Heart right ventricle (tissue), 16 donors: ENCODE measurements at regions not wholly inside any gene's neighbourhood (a gene's known extent, or its start where the extent isn't known, plus 50 kb on each side); places are given as distances from the start of the nearest gene placed in this dataset.

ENCODE experiments used
- ATAC-seq, 8 donors: fragments of 200-7000 bp; cut with Tn5 transposase; one replicate each; pipeline ENCODE4 v1.9.1; 2020; ENCODE audit warnings: mild to moderate bottlenecking in 8 of 8, moderate library complexity in 8 of 8, moderate number of reproducible peaks in 1 of 8
- DNase-seq, 2 donors: peaks; one replicate each; pipeline ENCODE4 v3.0.0-alpha.2; 2020
- H3K27ac ChIP-seq, 10 donors: fragments of 200-600 bp; sonication (generic) in 2 of 10; one replicate each; pipeline versions ENCODE4 v1.5.0 to v1.8.0; 2020 to 2022; ENCODE audit warnings: mild to moderate bottlenecking in 3 of 10
- H3K27me3 ChIP-seq, 7 donors: fragments of 200-600 bp; one replicate each; pipeline ENCODE4 v1.8.0; 2021 to 2022; ENCODE audit warnings: mild to moderate bottlenecking in 2 of 7
- H3K36me3 ChIP-seq, 9 donors: fragments of 200-600 bp; sonication (generic) in 1 of 9; one replicate each; pipeline versions ENCODE4 v1.5.0 to v1.8.0; 2020 to 2022; ENCODE audit warnings: mild to moderate bottlenecking in 2 of 9
- H3K4me1 ChIP-seq, 9 donors: fragments of 200-600 bp; sonication (generic) in 1 of 9; one replicate each; pipeline versions ENCODE4 v1.5.0 to v1.8.0; 2020 to 2022; ENCODE audit warnings: mild to moderate bottlenecking in 4 of 9
- H3K4me3 ChIP-seq, 10 donors: fragments of 200-600 bp; sonication (generic) in 2 of 10; one replicate each; pipeline versions ENCODE4 v1.5.0 to v1.8.0; 2020 to 2022; ENCODE audit warnings: mild to moderate bottlenecking in 7 of 10, moderate library complexity in 2 of 10
- H3K9me3 ChIP-seq, 11 donors: fragments of 200-600 bp in 10 of 11; sonication (generic) in 2 of 11; one replicate each; pipeline versions ENCODE4 v1.5.0 to v1.8.0; 2013 to 2022; ENCODE audit warnings: mild to moderate bottlenecking in 2 of 11, control low read depth in 1 of 11, moderate library complexity in 1 of 11
- CTCF ChIP-seq, 9 donors: fragments of 200-600 bp; sonication (generic) in 2 of 9; IDR thresholded peaks; one replicate each; pipeline versions ENCODE4 v1.5.0 to v1.8.0; 2021 to 2022; ENCODE audit warnings: antibody characterized with exemption in 9 of 9, mild to moderate bottlenecking in 5 of 9, moderate library complexity in 1 of 9
- WGBS, 2 donors: extraction: QIAGEN DNeasy Blood & Tissue Kit; methylation state at CpG; one replicate each; pipeline ENCODE4 v1.1.7; 2013; ENCODE audit warnings: inconsistent platforms in 1 of 2; 5-methylcytosine and 5-hydroxymethylcytosine counted together
- intact Hi-C, 10 donors: fragments of 100-400 bp; cut with DNase I; formaldehyde crosslinking; loops; one replicate each; pipeline versions ENCODE4 v1.11.1 to v1.14.2; 2022
- donor health status: Arrhythmogenic right ventricular cardiomyopathy.
- donor health status: ischemic (EF 13 %, LVEDD 7.1; RV severe dilation, severe dysfunction).
- donor health status: healthy with polysubstance abuse.
- donor health status: DM: no; HTN: yes; CAD: no.
- donor health status: DM: no; HTN: no; CAD: no.
- donor health status: ischemic (EF 25% LVEDD 6.9; RV normal size, moderate dysfunction).
- donor health status: ischemic (EF 25% LVEDD 5.7; RV mildly dilated, moderate dysfunction).
- donor health status: healthy.
- donor health status: DM: yes; HTN: yes; CAD: no.
- donor health status: Ischemic cardiomyopathy.
- donor health status: ischemic (EF 35%, LVEDD 5.7; RV mildly dilated, moderate dysfunction).
- donor health status: nonischemic (EF 11% LVEDD 7.7; RV severe dilation, severe dysfunction).
- donor health status: DM: yes; HTN: yes; CAD: no.
- donor health status: PGD.
- donor health status: ischemic (EF 29% LVEDD 5.4; RV normal size, mild dysfunction).
- donor health status: nonischemic (EF 23%, LVEDD 6.1; RV moderate dilation, normal function).

GRCh38 chr7:17031906-17032551 lies 150.2 kb upstream of the AGR3 start:
- TF ChIP-seq CTCF (IDR thresholded peaks at IDR 0.05): no peak
- no peak for DNase-seq
- ATAC-seq: no peak
- Histone ChIP-seq H3K27me3 (no peaks in the 10 kb centered on the region), H3K4me1 (peaks cover 0 to 39% (median 0%) of the 10 kb centered on the region in 9 donors), H3K4me3 (no peak overlapping the region), H3K27ac (no peak overlapping the region), H3K9me3 (peaks cover 0 to 12% (median 0%) of the 10 kb centered on the region in 11 donors), H3K36me3 (no peaks in the 10 kb centered on the region)
- WGBS, 2 donors: 91 to 97% methylated on average over 1 of the region's 1 CpG
- intact Hi-C loops: no loop called here

GRCh38 chr7:17033245-17033644 lies 151.5 kb upstream of the AGR3 start:
- peaks cover 0 to 4% (median 0%) of the 10 kb centered on the region in 11 donors for H3K9me3 ChIP-seq
- TF ChIP-seq CTCF (IDR thresholded peaks at IDR 0.05): no peak
- intact Hi-C loops: no loop called here

GRCh38 chr7:17036584-17036983 lies 154.8 kb upstream of the AGR3 start:
- no peak overlapping the region for H3K27ac ChIP-seq
- no peaks in the 10 kb centered on the region for H3K9me3 ChIP-seq
- DNase-seq: no peak
- WGBS, 2 donors: 88 to 91% methylated on average over 2 of the region's 2 CpGs
- H3K4me1 ChIP-seq: peaks cover 0 to 42% (median 12%) of the 10 kb centered on the region in 9 donors
- ATAC-seq: no peak
- no peak overlapping the region for H3K4me3 ChIP-seq
- intact Hi-C loops: no loop called here
- H3K27me3 ChIP-seq: no peaks in the 10 kb centered on the region
- no peak for TF ChIP-seq CTCF (IDR thresholded peaks at IDR 0.05)
- H3K36me3 ChIP-seq: no peaks in the 10 kb centered on the region

More at GRCh38 chr7:17033245-17033644, 151.5 kb upstream of the AGR3 start:
- ATAC-seq: peak in 1 of 8 donors; percentile 42
- Histone ChIP-seq H3K36me3 (no peaks in the 10 kb centered on the region), H3K4me3 (no peak overlapping the region), H3K4me1 (peaks cover 0 to 36% (median 0%) of the 10 kb centered on the region in 9 donors), H3K27ac (no peak overlapping the region), H3K27me3 (no peaks in the 10 kb centered on the region)
- peak in 1 of 2 donors; percentile 7 for DNase-seq
- 91 to 95% methylated on average over 4 of the region's 4 CpGs for WGBS, 2 donors

GRCh38 chr7:17037356-17037755 lies 155.6 kb upstream of the AGR3 start:
- DNase-seq (no peak), ATAC-seq (no peak)
- H3K27me3 ChIP-seq: no peaks in the 10 kb centered on the region
- no peaks in the 10 kb centered on the region for H3K36me3 ChIP-seq
- intact Hi-C loops: no loop called here
- TF ChIP-seq CTCF (IDR thresholded peaks at IDR 0.05): no peak
- peaks cover 0 to 50% (median 19%) of the 10 kb centered on the region in 9 donors for H3K4me1 ChIP-seq
- 96 to 98% methylated on average over 3 of the region's 3 CpGs for WGBS, 2 donors
- no peak overlapping the region for H3K4me3 ChIP-seq
- H3K27ac ChIP-seq: no peak overlapping the region
- no peaks in the 10 kb centered on the region for H3K9me3 ChIP-seq
